ENCODE measurements at regions not wholly inside any gene's neighbourhood (a gene's known extent, or its start where the extent isn't known, plus 50 kb on each side); places are given as distances from the start of the nearest gene placed in this dataset.

GRCh38 chr9:93776256-93776655, 178.9 kb downstream of the BARX1 start:
- TF ChIP-seq CTCF (IDR thresholded peaks at IDR 0.05) = no peak
- no peak for TF ChIP-seq EP300 (IDR thresholded peaks at IDR 0.05)

Measured in ovary (tissue), 3 donors.